ENCODE measurements at regions not wholly inside any gene's neighbourhood (a gene's known extent, or its start where the extent isn't known, plus 50 kb on each side); places are given as distances from the start of the nearest gene placed in this dataset.

- TF ChIP-seq, protein P1, sequence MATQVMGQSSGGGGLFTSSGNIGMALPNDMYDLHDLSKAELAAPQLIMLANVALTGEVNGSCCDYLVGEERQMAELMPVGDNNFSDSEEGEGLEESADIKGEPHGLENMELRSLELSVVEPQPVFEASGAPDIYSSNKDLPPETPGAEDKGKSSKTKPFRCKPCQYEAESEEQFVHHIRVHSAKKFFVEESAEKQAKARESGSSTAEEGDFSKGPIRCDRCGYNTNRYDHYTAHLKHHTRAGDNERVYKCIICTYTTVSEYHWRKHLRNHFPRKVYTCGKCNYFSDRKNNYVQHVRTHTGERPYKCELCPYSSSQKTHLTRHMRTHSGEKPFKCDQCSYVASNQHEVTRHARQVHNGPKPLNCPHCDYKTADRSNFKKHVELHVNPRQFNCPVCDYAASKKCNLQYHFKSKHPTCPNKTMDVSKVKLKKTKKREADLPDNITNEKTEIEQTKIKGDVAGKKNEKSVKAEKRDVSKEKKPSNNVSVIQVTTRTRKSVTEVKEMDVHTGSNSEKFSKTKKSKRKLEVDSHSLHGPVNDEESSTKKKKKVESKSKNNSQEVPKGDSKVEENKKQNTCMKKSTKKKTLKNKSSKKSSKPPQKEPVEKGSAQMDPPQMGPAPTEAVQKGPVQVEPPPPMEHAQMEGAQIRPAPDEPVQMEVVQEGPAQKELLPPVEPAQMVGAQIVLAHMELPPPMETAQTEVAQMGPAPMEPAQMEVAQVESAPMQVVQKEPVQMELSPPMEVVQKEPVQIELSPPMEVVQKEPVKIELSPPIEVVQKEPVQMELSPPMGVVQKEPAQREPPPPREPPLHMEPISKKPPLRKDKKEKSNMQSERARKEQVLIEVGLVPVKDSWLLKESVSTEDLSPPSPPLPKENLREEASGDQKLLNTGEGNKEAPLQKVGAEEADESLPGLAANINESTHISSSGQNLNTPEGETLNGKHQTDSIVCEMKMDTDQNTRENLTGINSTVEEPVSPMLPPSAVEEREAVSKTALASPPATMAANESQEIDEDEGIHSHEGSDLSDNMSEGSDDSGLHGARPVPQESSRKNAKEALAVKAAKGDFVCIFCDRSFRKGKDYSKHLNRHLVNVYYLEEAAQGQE (IDR thresholded peaks at IDR 0.05; ENCODE audit: low read depth) = no peak
- TF ChIP-seq, protein P2, sequence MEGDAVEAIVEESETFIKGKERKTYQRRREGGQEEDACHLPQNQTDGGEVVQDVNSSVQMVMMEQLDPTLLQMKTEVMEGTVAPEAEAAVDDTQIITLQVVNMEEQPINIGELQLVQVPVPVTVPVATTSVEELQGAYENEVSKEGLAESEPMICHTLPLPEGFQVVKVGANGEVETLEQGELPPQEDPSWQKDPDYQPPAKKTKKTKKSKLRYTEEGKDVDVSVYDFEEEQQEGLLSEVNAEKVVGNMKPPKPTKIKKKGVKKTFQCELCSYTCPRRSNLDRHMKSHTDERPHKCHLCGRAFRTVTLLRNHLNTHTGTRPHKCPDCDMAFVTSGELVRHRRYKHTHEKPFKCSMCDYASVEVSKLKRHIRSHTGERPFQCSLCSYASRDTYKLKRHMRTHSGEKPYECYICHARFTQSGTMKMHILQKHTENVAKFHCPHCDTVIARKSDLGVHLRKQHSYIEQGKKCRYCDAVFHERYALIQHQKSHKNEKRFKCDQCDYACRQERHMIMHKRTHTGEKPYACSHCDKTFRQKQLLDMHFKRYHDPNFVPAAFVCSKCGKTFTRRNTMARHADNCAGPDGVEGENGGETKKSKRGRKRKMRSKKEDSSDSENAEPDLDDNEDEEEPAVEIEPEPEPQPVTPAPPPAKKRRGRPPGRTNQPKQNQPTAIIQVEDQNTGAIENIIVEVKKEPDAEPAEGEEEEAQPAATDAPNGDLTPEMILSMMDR (IDR thresholded peaks at IDR 0.05 in 2 of 3, conservative IDR thresholded peaks at IDR 0.05 in 1 of 3; ENCODE audit: borderline replicate concordance in 1 of 3, insufficient read depth in 1 of 3, low read depth in 2 of 3, low read length in 2 of 3) = no peak
- no peak for TF ChIP-seq SP1 (IDR thresholded peaks at IDR 0.05; ENCODE audit: low read depth)
- no peak for TF ChIP-seq YY1 (IDR thresholded peaks at IDR 0.05; ENCODE audit: extremely low read depth, insufficient replicate concordance, low read depth, low read length)
- no peak for TF ChIP-seq ZFX (IDR thresholded peaks at IDR 0.05)
Measured at GRCh38 chr2:144986691-144987090, 466.8 kb upstream of the ZEB2 start.
